ENCODE measurements at regions not wholly inside any gene's neighbourhood (a gene's known extent, or its start where the extent isn't known, plus 50 kb on each side); places are given as distances from the start of the nearest gene placed in this dataset.

GRCh38 chr14:22084393-22085281 lies 411.0 kb upstream of the OR4E1 start:
- DNase-seq: no peak

GRCh38 chr14:22081337-22081736 lies 407.7 kb upstream of the OR4E1 start:
- DNase-seq: no peak

GRCh38 chr14:22079766-22080165 lies 406.1 kb upstream of the OR4E1 start:
- no peak for DNase-seq

GRCh38 chr14:22073801-22074200 lies 400.2 kb upstream of the OR4E1 start:
- no peak for DNase-seq

- DNase-seq: no peak
These were observed 397.4 kb upstream of the OR4E1 start for GRCh38 chr14:22071006-22071405.

- DNase-seq: no peak
These were observed 396.7 kb upstream of the OR4E1 start for GRCh38 chr14:22070119-22070982.

GRCh38 chr14:22065347-22065746 lies 391.7 kb upstream of the OR4E1 start:
- DNase-seq: no peak

- DNase-seq: no peak
These were observed 385.6 kb upstream of the OR4E1 start for GRCh38 chr14:22059201-22059600.

GRCh38 chr14:22052795-22053194 lies 379.2 kb upstream of the OR4E1 start:
- no peak for DNase-seq

- DNase-seq: no peak
These were observed 373.5 kb upstream of the OR4E1 start for GRCh38 chr14:22047115-22047514.

GRCh38 chr14:22046063-22046462 lies 372.4 kb upstream of the OR4E1 start:
- no peak for DNase-seq

- DNase-seq: no peak
These were observed 370.6 kb upstream of the OR4E1 start for GRCh38 chr14:22044193-22044592.

- DNase-seq: no peak
These were observed 367.1 kb upstream of the OR4E1 start for GRCh38 chr14:22040781-22041125.

GRCh38 chr14:22039938-22040780 lies 366.5 kb upstream of the OR4E1 start:
- no peak for DNase-seq

- no peak for DNase-seq
These were observed 363.1 kb upstream of the OR4E1 start for GRCh38 chr14:22036541-22037239.

GRCh38 chr14:22026527-22026926 lies 352.9 kb upstream of the OR4E1 start:
- no peak for DNase-seq

GRCh38 chr14:22025879-22026278 lies 352.3 kb upstream of the OR4E1 start:
- DNase-seq: no peak

- DNase-seq: no peak
These were observed 350.5 kb upstream of the OR4E1 start for GRCh38 chr14:22024137-22024536.

GRCh38 chr14:22018890-22019289 lies 345.3 kb upstream of the OR4E1 start:
- no peak for DNase-seq

GRCh38 chr14:22012452-22012851 lies 338.8 kb upstream of the OR4E1 start:
- no peak for DNase-seq

GRCh38 chr14:22011253-22011642 lies 337.6 kb upstream of the OR4E1 start:
- DNase-seq: no peak

- DNase-seq: no peak
These were observed 337.1 kb upstream of the OR4E1 start for GRCh38 chr14:22010545-22011252.
